Vagina (tissue), 2 donors: ENCODE measurements at regions not wholly inside any gene's neighbourhood (a gene's known extent, or its start where the extent isn't known, plus 50 kb on each side); places are given as distances from the start of the nearest gene placed in this dataset.

Source experiments
- POLR2AphosphoS5 ChIP-seq, 2 donors: sonication (generic); formaldehyde crosslinking; IDR thresholded peaks; one replicate each; pipeline ENCODE4 v1.9.0; 2017; ENCODE audit warnings: antibody characterized with exemption in 2 of 2, mild to moderate bottlenecking in 2 of 2, low read depth in 1 of 2; ENCODE audit not compliant: insufficient read depth in 1 of 2
- TF ChIP-seq, protein P1 (sequence below), 3 experiments: fragments of 450-650 bp in 2 of 3; fragments of 200-600 bp in 1 of 3; sonication (generic) in 1 of 3; IDR thresholded peaks; one replicate each; pipeline ENCODE4 v1.5.1; 2017 to 2019; ENCODE audit warnings: antibody characterized with exemption in 3 of 3, mild to moderate bottlenecking in 2 of 3, moderate library complexity in 2 of 3

DNA sequence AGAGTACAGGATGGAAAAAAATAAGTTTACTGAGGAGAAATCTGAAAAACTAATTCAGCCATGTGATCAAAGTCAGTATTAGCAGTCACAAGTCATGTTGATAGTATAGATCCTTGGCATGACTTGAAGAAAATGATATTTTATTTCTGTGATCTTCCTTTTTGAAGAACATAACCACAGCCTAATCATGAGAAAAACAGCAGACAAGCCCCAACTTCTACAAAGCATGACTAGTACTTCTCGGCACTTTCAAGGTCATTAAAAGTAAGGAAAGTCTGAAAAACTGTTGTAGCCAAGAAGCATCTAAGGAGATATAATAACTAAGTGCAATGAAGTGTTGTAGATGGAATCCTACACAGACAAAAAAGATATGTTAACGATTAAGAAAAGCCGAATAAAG, 264.1 kb upstream of the FOXG1 start:
- TF ChIP-seq, protein P1, sequence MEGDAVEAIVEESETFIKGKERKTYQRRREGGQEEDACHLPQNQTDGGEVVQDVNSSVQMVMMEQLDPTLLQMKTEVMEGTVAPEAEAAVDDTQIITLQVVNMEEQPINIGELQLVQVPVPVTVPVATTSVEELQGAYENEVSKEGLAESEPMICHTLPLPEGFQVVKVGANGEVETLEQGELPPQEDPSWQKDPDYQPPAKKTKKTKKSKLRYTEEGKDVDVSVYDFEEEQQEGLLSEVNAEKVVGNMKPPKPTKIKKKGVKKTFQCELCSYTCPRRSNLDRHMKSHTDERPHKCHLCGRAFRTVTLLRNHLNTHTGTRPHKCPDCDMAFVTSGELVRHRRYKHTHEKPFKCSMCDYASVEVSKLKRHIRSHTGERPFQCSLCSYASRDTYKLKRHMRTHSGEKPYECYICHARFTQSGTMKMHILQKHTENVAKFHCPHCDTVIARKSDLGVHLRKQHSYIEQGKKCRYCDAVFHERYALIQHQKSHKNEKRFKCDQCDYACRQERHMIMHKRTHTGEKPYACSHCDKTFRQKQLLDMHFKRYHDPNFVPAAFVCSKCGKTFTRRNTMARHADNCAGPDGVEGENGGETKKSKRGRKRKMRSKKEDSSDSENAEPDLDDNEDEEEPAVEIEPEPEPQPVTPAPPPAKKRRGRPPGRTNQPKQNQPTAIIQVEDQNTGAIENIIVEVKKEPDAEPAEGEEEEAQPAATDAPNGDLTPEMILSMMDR (IDR thresholded peaks at IDR 0.05) = no peak
- no peak for TF ChIP-seq POLR2AphosphoS5 (IDR thresholded peaks at IDR 0.05; ENCODE audit: insufficient read depth in 1 of 2, low read depth in 1 of 2)
